NCI-H2171 (cell line): ENCODE measurements at regions not wholly inside any gene's neighbourhood (a gene's known extent, or its start where the extent isn't known, plus 50 kb on each side); places are given as distances from the start of the nearest gene placed in this dataset.
"Not testable (repeated sequence)": the region's sequence is repeated elsewhere in the genome, so short reads cannot be mapped to it uniquely, and the experiment has no call there.

ENCODE experiments used
- DNase-seq: peaks from one replicate; lab custom pipeline; 2025; lab: John Stamatoyannopoulos, UW

GRCh38 chr6:91281901-91282300, 695.0 kb upstream of the MAP3K7 start:
- no peak for DNase-seq

GRCh38 chr6:91280494-91280830, 693.6 kb upstream of the MAP3K7 start:
- no peak for DNase-seq

- no peak for DNase-seq
Measured at GRCh38 chr6:91279740-91280493, 693.0 kb upstream of the MAP3K7 start.

DNA sequence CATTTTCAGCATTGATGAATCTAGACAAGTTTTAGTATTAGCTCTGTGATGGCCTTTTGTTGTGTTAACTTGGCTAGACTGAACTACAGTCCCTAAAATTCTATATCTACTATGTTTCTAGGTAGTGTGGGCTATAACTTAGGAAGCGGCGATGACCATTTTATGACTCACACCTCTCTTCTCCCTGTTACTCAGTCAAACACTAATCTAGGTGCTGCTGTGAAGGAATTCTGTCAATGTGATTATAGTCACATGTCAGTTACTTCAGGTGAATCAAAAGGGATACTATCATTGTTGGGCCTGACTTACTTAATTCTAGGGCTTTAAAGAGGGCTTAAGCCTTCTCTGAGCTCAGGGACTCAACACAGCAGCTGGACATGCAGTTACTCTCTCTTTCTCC, 691.5 kb upstream of the MAP3K7 start:
- DNase-seq = no peak

GRCh38 chr6:91276315-91276714, 689.4 kb upstream of the MAP3K7 start:
- no peak for DNase-seq

DNA sequence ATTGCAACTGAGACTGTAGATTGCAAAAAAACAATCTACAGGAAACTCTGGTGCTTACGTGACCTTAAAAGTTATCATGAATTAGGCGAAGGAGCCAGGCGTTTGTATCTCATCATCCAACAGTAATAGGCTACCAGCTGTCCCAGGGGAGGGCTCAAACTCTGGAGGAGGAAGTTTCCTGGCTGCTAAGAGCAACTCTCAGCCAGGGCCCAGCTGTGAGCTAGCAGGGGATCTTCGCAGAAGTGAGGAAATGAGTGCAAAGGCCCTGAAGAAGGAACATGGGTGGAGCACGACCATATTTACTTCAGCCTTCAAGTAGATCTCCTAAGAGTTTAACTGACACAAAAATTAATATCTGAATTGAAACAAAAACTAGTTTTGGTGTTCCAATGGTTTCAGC, 686.9 kb upstream of the MAP3K7 start:
- peak; percentile 13 for DNase-seq

DNA sequence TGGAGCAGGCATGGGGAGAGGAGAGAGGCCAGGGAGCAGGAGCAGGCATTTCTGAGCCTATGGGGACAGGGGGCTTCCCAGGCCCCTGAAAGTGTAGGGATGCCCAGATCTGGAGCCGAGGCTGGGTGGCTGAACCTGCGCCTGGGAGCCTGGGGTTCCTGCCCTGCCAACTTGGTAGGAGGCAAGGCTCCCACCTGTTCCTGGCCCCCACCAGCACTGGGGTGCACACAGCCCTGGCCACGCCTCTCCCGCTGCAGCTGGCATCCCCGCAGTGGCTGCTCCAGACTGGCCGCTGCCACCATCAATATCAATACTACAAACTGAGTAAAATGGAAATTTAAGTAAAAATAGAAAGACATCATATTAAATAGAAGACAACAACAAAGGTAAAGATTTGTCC, 684.9 kb upstream of the MAP3K7 start:
- no peak for DNase-seq

- DNase-seq = no peak
Measured at GRCh38 chr6:91268941-91269340, 682.1 kb upstream of the MAP3K7 start.

DNA sequence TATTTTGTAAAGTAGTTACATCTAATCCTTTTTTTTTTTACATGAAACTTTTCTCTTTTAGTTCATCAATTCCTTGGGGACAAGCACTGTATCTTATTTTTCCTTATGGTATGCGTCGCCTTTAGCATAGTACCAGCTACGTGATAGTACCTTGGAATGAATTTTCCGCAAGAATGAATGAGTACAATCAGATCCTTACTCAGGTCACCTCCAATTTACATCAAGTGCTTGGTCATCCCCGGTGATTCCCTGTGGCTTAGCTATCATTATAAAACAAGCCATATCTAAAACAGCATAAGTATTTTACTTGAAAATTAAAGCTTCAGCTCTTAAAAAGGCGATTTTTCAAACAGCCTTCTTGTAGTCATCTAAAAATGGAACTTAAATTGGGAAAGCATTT, 680.4 kb upstream of the MAP3K7 start:
- DNase-seq = no peak

DNA sequence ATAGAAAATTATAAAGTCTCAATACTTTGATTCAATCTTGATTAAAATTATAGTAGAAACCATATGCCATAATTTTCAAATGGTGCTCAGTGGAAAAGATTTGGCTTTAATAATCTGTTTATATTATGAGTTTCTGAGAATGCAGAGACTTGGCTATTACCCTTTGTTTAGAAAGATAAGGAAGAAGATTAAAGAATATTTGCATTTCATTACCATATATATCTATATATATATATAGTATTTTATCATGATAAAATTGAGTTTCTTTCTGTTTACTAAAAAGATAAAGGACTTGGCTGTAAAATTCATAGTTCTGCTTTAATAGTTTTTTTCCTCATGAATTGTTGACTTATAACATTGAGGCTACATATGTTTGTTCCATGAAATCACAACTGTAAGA, 679.3 kb upstream of the MAP3K7 start:
- no peak for DNase-seq

DNA sequence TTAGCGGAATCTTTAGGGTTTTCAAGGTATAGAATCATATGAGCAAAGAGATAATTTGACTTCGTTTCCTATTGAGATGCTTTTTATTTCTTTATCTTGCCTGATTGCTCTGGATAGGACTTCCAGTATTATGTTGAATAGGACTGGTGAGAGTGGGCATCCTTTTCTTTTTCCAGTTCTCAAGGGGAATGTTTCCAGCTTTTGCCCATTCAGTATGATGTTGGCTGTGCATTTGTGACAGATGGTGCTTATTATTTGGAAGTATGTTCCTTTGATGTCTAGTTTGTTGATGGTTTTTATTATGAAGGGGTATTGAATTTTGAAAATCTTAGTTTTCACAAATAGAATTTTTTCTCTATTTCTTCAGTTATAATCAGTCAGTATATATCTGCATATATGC, 656.6 kb upstream of the MAP3K7 start:
- no peak for DNase-seq

GRCh38 chr6:91242614-91242949, 655.7 kb upstream of the MAP3K7 start:
- DNase-seq = no peak

GRCh38 chr6:91241946-91242613, 655.2 kb upstream of the MAP3K7 start:
- DNase-seq = no peak

- DNase-seq = no peak
Measured at GRCh38 chr6:91240878-91241603, 654.2 kb upstream of the MAP3K7 start.

DNA sequence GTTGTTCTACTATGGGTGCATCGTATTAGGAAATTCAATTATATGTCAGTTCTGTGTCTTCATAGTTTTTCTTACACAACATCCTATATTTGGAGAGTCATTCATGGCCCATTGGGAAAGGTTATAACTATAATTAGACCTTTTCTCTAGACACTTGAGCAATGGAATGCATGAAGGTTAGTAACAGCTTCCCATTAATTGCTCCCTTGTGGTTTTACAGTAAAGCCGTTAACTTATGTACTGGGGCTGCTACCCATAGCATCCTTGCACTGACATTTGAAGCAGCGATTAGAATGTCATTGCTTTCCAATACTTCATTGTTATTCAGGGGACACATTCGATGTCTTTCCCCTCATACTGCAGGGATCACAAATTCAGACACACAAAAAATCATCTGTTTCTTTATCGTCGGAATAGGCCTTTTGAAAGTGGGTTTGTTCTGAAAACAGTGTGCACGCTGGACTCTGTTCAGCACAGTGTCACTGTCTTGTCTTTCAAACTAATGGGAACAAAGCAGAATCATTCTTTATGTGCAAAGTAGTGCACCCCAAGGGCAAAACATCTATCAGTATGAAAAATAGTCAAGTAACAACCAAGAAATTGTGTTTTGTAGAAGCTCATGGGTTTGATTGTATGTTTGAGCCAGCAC, 634.3 kb upstream of the MAP3K7 start:
- no peak for DNase-seq

DNA sequence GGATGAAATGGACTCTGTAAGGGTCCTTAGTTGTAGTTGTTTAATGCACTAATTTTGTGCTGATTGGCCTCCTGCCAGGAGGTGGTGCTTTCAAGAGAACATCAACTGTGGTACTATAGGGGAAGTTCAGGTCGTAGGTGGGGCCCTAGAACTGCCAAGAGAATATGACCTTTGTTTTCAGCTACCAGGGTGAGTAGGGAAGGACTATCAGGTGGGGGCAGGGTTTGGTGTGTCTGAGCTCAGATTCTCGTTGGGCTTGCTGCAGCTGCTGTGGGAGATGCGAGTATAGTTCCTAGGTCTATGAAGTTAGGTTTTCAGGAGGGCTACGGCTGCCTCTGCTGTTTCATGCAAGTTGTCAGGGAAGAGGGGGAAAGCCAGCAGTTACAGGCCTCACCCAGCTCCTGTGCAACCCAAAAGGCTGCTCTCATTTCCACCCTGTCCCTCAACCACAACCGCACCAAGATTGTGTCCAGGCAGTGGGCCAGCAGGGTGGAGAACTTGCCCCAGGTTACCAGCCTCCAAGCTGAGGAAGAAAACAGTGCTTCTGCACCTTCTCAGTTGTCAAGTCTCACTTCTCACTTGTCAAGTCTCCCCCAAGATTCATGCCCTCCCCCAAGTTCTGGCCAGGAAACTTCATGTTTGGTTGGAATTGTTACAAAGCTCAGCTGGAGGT, 626.5 kb upstream of the MAP3K7 start:
- DNase-seq = no peak

DNA sequence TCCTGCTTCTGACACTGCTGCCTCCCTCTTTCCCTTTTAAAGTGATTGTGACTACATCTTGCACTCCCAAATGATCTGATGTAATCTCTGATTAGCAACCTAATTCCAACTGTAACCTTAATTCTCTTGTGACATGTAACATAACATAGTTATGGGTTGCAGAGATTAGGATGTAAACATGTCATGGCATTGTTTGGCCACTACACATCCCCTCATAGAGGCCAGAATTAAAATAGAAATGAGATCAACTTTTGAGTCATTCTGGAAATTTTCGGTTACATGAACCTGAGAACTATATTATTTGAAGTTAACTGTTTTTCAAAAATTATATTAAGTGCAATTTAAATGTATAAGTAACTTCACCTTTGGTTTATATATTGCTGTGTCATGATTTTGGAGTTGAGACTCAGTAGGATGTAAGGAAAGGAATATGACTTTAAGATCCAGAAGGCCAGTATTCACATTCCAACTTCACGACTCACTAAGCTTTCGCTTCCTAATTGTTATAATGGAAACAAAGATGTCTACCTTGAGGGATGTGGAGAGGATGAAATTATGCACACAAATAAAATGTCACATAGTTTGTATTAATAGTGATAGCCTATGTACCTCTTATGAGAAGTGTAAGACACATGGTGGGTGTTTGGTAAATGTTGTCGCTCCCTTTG, 611.9 kb upstream of the MAP3K7 start:
- DNase-seq = no peak

GRCh38 chr6:91196729-91197128, 609.9 kb upstream of the MAP3K7 start:
- DNase-seq = no peak

DNA sequence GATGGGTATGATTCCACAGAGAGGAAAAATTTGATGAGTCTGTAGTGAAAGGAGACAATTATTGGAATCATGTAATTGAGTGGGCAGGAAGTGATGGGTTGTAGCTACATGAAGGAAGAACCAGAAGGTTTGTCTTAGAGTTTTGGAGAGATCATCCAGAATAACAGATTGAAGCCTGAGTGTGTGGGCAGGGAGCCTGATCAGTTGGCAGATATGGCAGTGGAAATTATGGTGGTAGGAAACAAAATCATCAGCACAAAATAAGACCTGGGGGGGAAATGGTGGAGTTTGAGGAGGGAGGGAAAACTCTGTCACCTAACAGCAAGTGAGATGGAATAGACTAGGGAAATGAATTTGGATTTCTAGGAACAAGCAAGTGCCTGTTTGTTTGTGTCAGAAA, 606.6 kb upstream of the MAP3K7 start:
- DNase-seq = no peak

- DNase-seq = not testable (repeated sequence)
Measured at GRCh38 chr6:91190041-91190440, 603.2 kb upstream of the MAP3K7 start.

DNA sequence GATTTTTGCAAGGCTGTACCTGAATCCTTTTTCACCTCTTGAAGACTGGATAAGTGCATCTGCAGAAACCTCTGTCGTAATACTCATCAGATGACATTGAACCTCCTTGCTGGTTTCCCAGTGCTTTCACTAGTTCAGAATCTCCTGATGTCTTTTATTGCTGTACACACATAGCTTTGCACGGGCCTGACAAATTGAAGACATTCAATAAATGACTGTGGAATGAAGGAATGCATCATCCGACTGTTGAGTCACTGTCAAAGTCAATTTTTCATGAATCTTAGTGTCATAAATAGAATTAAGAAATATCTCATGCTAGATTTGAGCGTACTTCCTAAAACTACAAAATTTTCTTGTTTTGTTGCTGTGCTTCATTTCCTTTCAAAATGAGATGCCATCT, 598.2 kb upstream of the MAP3K7 start:
- DNase-seq = no peak

GRCh38 chr6:91181416-91181815, 594.5 kb upstream of the MAP3K7 start:
- DNase-seq = no peak
